HEK293 (cell line): ENCODE measurements at regions not wholly inside any gene's neighbourhood (a gene's known extent, or its start where the extent isn't known, plus 50 kb on each side); places are given as distances from the start of the nearest gene placed in this dataset.

Source experiments
- CTCF ChIA-PET: fragments of 350-600 bp; formaldehyde crosslinking; extraction: SDS; loops from one replicate; lab custom pipeline; 2021; ENCODE audit warnings: antibody characterized with exemption; lab: Yijun Ruan, JAX
- POLR2A ChIA-PET: fragments of 300-600 bp; formaldehyde crosslinking; extraction: SDS; loops from one replicate; lab custom pipeline; 2020; ENCODE audit warnings: antibody characterized with exemption, inconsistent platforms; lab: Yijun Ruan, JAX
- H3K27ac ChIP-seq: fragments of 200-500 bp; sonication (Bioruptor generic); 2 replicates; pipeline ENCODE4 v1.5.1; 2014; ENCODE audit warnings: low read depth, low read length, control low read depth, inconsistent platforms; ENCODE audit errors: extremely low read depth
- H3K36me3 ChIP-seq, 2 experiments: fragments of 200-500 bp in 1 of 2; sonication (Bioruptor generic) in 1 of 2; 1 replicate in 1 of 2; 2 replicates in 1 of 2; pipeline ENCODE4 v1.5.1; 2014 to 2017; ENCODE audit warnings: inconsistent platforms in 2 of 2, low read length in 2 of 2; ENCODE audit not compliant: control insufficient read depth in 2 of 2, insufficient read depth in 1 of 2
- H3K4me1 ChIP-seq: fragments of 200-500 bp; sonication (Bioruptor generic); 2 replicates; pipeline ENCODE4 v1.5.1; 2014; ENCODE audit warnings: mild to moderate bottlenecking, low read length, inconsistent platforms; ENCODE audit not compliant: control insufficient read depth, insufficient read depth
- H3K4me3 ChIP-seq: 2 replicates; pipeline ENCODE4 v1.5.1; 2011; ENCODE audit warnings: low read depth, mild to moderate bottlenecking, control low read depth, low read length, moderate library complexity
- H3K9me3 ChIP-seq: fragments of 200-500 bp; sonication (Bioruptor generic); 2 replicates; pipeline ENCODE4 v1.5.1; 2014; ENCODE audit warnings: low read depth, low read length, inconsistent platforms; ENCODE audit not compliant: control insufficient read depth, insufficient read depth
- MEIS1 ChIP-seq: sonication (generic); formaldehyde crosslinking; IDR thresholded peaks from 2 replicates; pipeline ENCODE4 v1.8.1; 2022; ENCODE audit warnings: missing genetic modification reagents, mild to moderate bottlenecking, borderline replicate concordance
- MYNN ChIP-seq: fragments of 450-650 bp; formaldehyde crosslinking; IDR thresholded peaks from 2 replicates; pipeline ENCODE4 v1.5.1; 2016; ENCODE audit warnings: missing biosample characterization, missing genetic modification characterization, borderline replicate concordance
- OVOL3 ChIP-seq: fragments of 450-650 bp; formaldehyde crosslinking; IDR thresholded peaks from 2 replicates; pipeline ENCODE4 v1.5.1; 2016; ENCODE audit warnings: missing biosample characterization, missing genetic modification characterization
- SP3 ChIP-seq: fragments of 450-650 bp; formaldehyde crosslinking; IDR thresholded peaks from 2 replicates; pipeline ENCODE4 v1.5.1; 2016; ENCODE audit warnings: missing biosample characterization, missing genetic modification characterization
- ZBTB48 ChIP-seq: fragments of 450-650 bp; formaldehyde crosslinking; IDR thresholded peaks from 2 replicates; pipeline ENCODE4 v1.5.1; 2016; ENCODE audit warnings: missing biosample characterization, missing genetic modification characterization
- ZBTB8A ChIP-seq: fragments of 450-650 bp; formaldehyde crosslinking; IDR thresholded peaks from 2 replicates; pipeline ENCODE4 v1.5.1; 2016; ENCODE audit warnings: missing biosample characterization, missing genetic modification characterization
- ZFHX2 ChIP-seq: fragments of 450-650 bp; formaldehyde crosslinking; conservative IDR thresholded peaks from 2 replicates; pipeline ENCODE4 v1.5.1; 2016; ENCODE audit warnings: missing biosample characterization, missing genetic modification characterization
- ZNF10 ChIP-seq: fragments of 450-650 bp; formaldehyde crosslinking; IDR thresholded peaks from 2 replicates; pipeline ENCODE4 v1.5.1; 2017; ENCODE audit warnings: missing biosample characterization, missing genetic modification characterization
- ZNF112 ChIP-seq: fragments of 450-650 bp; formaldehyde crosslinking; IDR thresholded peaks from 2 replicates; pipeline ENCODE4 v1.5.0; 2017; ENCODE audit warnings: missing biosample characterization, missing genetic modification characterization
- ZNF114 ChIP-seq: fragments of 450-650 bp; formaldehyde crosslinking; IDR thresholded peaks from 2 replicates; pipeline ENCODE4 v1.5.0; 2017; ENCODE audit warnings: missing biosample characterization, missing genetic modification characterization
- ZNF121 ChIP-seq: fragments of 450-650 bp; formaldehyde crosslinking; IDR thresholded peaks from 2 replicates; pipeline ENCODE4 v1.5.1; 2016; ENCODE audit warnings: missing biosample characterization, missing genetic modification characterization
- ZNF174 ChIP-seq: fragments of 450-650 bp; formaldehyde crosslinking; IDR thresholded peaks from 2 replicates; pipeline ENCODE4 v1.5.0; 2017; ENCODE audit warnings: missing biosample characterization, mild to moderate bottlenecking, missing genetic modification characterization
- ZNF214 ChIP-seq: fragments of 450-650 bp; formaldehyde crosslinking; IDR thresholded peaks from 2 replicates; pipeline ENCODE4 v1.5.1; 2017; ENCODE audit warnings: missing biosample characterization, mild to moderate bottlenecking, missing genetic modification characterization, borderline replicate concordance
- ZNF266 ChIP-seq: fragments of 450-650 bp; formaldehyde crosslinking; IDR thresholded peaks from 2 replicates; pipeline ENCODE4 v1.5.1; 2016; ENCODE audit warnings: missing biosample characterization, missing genetic modification characterization, low read depth
- ZNF324 ChIP-seq: fragments of 450-650 bp; formaldehyde crosslinking; IDR thresholded peaks from 2 replicates; pipeline ENCODE4 v1.5.1; 2016; ENCODE audit warnings: missing biosample characterization, missing genetic modification characterization
- ZNF354C ChIP-seq: fragments of 450-650 bp; formaldehyde crosslinking; IDR thresholded peaks from 2 replicates; pipeline ENCODE4 v1.5.1; 2016; ENCODE audit warnings: missing biosample characterization, missing genetic modification characterization, low read depth, borderline replicate concordance
- ZNF544 ChIP-seq: fragments of 450-650 bp; formaldehyde crosslinking; IDR thresholded peaks from 2 replicates; pipeline ENCODE4 v1.5.0; 2017; ENCODE audit warnings: missing biosample characterization, missing genetic modification characterization
- ZNF558 ChIP-seq: fragments of 450-650 bp; formaldehyde crosslinking; IDR thresholded peaks from 2 replicates; pipeline ENCODE4 v1.5.1; 2016; ENCODE audit warnings: missing biosample characterization, missing genetic modification characterization
- ZNF654 ChIP-seq: fragments of 450-650 bp; formaldehyde crosslinking; IDR thresholded peaks from 2 replicates; pipeline ENCODE4 v1.5.1; 2016; ENCODE audit warnings: low read depth, missing biosample characterization, missing genetic modification characterization
- ZNF777 ChIP-seq: fragments of 450-650 bp; formaldehyde crosslinking; IDR thresholded peaks from 2 replicates; pipeline ENCODE4 v1.5.1; 2017; ENCODE audit warnings: missing biosample characterization, missing genetic modification characterization, borderline replicate concordance
- ZSCAN16 ChIP-seq: fragments of 450-650 bp; formaldehyde crosslinking; IDR thresholded peaks from 2 replicates; pipeline ENCODE4 v1.5.1; 2016; ENCODE audit warnings: missing biosample characterization, missing genetic modification characterization
- ZXDB ChIP-seq: fragments of 450-650 bp; formaldehyde crosslinking; IDR thresholded peaks from 2 replicates; pipeline ENCODE4 v1.5.1; 2016; ENCODE audit warnings: missing biosample characterization, missing genetic modification characterization
- TF ChIP-seq, protein P1 (sequence below): fragments of 450-650 bp; formaldehyde crosslinking; IDR thresholded peaks from 2 replicates; pipeline ENCODE4 v1.5.1; 2016; ENCODE audit warnings: missing biosample characterization, missing genetic modification characterization
- TF ChIP-seq, protein P2 (sequence below): fragments of 450-650 bp; formaldehyde crosslinking; IDR thresholded peaks from 2 replicates; pipeline ENCODE4; 2016; ENCODE audit warnings: missing biosample characterization, missing genetic modification characterization
- TF ChIP-seq, protein P3 (sequence below): fragments of 450-650 bp; formaldehyde crosslinking; IDR thresholded peaks from 2 replicates; pipeline ENCODE4 v1.5.1; 2017; ENCODE audit warnings: missing biosample characterization, missing genetic modification characterization

DNA sequence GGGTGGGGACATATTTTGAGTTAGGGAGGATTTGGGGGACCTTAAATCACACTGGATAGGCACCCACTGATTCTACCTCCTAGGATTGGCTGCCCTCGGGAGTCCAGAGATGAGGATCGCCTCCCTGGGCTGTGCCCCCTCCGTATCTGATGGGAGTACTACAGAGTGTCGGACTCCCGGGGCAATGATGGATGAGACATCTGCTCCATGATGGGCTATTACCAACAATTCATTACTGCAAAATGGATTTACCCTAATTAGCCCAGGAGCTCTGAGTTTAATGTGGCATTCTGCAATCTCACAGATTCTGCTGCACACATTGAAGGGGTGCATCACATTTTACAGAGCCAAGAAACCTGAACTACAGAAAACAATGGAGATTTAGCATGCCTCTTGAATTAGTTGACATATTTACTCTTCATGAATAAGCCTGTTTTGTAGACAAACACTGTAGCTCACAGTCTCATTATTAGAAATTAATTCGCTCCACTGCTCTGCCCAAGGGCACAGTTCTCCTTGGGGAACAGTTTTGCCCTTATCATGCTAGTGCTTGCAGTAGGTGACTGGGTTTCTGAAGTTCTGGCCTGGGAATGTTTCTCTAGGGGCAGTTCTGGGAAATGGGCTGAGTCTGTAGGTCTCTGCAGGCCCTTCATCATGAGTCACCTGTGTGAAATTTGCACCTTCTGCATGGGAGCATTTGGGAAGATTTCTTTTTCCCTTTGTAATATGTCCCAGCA is 217.1 kb upstream of the PLET1 start (continued):
- TF ChIP-seq ZNF777: no peak

DNA sequence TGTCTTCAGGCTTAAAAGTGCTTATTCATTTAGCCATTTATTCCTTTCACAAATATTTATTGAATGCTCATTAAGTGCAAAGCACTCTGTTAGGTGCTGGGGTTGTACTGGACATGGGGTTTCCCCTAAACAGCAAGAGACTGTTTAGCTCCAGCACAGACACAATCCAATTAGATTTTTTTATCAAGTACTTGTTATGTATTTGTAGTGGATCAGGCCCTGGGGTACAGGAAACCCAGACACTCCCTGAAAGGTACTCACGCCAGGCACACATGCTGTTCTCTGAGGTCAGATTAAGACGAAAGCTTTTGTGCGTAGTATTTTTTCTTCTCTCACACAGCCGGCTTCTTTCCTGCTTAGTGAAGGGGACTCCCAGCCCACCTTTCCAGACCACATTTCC is 218.1 kb upstream of the PLET1 start:
- no peaks in the 10 kb centered on the region for H3K9me3 ChIP-seq
- TF ChIP-seq MYNN (tag by site-specific recombination) (no peak), ZNF174 (tag by site-specific recombination) (no peak), ZNF266 (tag by site-specific recombination) (no peak), ZNF654 (tag by site-specific recombination) (no peak), ZXDB (tag by site-specific recombination) (no peak), MEIS1 (CRISPR knock-in tag) (no peak), SP3 (no peak), ZNF10 (no peak), ZNF558 (tag by site-specific recombination) (no peak), ZNF114 (tag by site-specific recombination) (no peak)
- TF ChIP-seq, protein P1, sequence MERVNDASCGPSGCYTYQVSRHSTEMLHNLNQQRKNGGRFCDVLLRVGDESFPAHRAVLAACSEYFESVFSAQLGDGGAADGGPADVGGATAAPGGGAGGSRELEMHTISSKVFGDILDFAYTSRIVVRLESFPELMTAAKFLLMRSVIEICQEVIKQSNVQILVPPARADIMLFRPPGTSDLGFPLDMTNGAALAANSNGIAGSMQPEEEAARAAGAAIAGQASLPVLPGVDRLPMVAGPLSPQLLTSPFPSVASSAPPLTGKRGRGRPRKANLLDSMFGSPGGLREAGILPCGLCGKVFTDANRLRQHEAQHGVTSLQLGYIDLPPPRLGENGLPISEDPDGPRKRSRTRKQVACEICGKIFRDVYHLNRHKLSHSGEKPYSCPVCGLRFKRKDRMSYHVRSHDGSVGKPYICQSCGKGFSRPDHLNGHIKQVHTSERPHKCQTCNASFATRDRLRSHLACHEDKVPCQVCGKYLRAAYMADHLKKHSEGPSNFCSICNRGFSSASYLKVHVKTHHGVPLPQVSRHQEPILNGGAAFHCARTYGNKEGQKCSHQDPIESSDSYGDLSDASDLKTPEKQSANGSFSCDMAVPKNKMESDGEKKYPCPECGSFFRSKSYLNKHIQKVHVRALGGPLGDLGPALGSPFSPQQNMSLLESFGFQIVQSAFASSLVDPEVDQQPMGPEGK: no peak
- TF ChIP-seq, protein P2, sequence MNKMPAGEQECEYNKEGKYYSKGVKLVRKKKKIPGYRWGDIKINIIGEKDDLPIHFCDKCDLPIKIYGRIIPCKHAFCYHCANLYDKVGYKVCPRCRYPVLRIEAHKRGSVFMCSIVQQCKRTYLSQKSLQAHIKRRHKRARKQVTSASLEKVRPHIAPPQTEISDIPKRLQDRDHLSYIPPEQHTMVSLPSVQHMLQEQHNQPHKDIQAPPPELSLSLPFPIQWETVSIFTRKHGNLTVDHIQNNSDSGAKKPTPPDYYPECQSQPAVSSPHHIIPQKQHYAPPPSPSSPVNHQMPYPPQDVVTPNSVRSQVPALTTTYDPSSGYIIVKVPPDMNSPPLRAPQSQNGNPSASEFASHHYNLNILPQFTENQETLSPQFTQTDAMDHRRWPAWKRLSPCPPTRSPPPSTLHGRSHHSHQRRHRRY (tag by site-specific recombination): no peak
- ChIA-PET POLR2A (no interaction called here), CTCF (interaction anchor here (0.7 kb wide), 1 partner anchor 191 kb away, joined by 3 read pairs; no protein-coding TSS in a partner anchor)
- H3K36me3 ChIP-seq: no peaks in the 10 kb centered on the region
- H3K27ac ChIP-seq: no peak overlapping the region
- no peak overlapping the region for H3K4me3 ChIP-seq
- no peaks in the 10 kb centered on the region for H3K4me1 ChIP-seq

DNA sequence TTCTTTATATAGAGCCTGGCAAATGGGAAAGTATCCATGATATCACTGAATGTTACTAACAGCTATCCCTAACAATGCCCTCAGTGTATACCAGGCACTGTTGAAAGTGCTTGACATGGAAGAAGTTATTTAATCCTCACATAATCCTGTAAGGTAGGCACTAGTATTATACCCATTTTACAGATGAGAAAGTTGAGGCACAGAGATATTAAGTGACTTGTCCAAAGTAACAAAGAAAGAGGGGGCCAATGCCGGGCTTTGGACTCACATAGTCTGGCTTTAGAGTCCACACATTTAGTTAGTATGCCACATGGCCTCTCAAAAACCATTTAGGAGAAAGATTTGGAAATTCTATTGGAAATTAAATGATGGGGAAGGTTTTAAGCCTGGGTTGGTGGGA is 220.8 kb upstream of the PLET1 start:
- Histone ChIP-seq H3K9me3 (no peaks in the 10 kb centered on the region), H3K36me3 (no peaks in the 10 kb centered on the region)
- CTCF ChIA-PET: interaction anchor here (1.1 kb wide), 1 partner anchor 27 kb away, joined by 5 read pairs; no protein-coding TSS in a partner anchor
- TF ChIP-seq ZBTB8A (tag by site-specific recombination) (no peak), ZNF214 (no peak), ZNF544 (tag by site-specific recombination) (no peak)
- TF ChIP-seq, all 188 proteins: peak for 0
- Histone ChIP-seq H3K27ac (no peak overlapping the region), H3K4me1 (no peaks in the 10 kb centered on the region), H3K4me3 (no peak overlapping the region)
- POLR2A ChIA-PET: no interaction called here

DNA sequence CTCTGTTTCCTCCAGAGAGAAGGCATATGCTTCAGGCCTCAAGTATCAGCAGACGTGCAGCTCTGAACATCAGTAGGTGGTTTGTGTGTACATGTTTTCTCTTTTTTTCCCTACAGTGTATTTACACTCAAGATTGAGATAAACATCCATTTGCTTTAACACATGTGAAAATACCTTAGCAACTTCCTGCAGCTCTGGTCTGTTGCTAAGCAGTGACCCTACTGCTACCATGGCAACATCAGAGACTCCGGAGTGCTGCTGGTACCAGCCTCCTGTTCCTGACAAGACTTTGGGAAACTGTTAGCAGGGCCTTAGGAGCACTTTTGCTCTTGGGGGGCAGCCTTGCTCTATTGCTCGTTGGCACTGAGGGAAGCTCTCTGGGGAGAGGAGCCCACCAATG is 221.2 kb upstream of the PLET1 start:
- Histone ChIP-seq H3K4me1 (no peaks in the 10 kb centered on the region), H3K9me3 (no peaks in the 10 kb centered on the region), H3K4me3 (no peak overlapping the region), H3K27ac (no peak overlapping the region), H3K36me3 (no peaks in the 10 kb centered on the region)
- POLR2A ChIA-PET: no interaction called here
- CTCF ChIA-PET: interaction anchor here (1.1 kb wide), 1 partner anchor 28 kb away, joined by 5 read pairs; no protein-coding TSS in a partner anchor
- TF ChIP-seq ZSCAN16 (tag by site-specific recombination): no peak
- no peak for TF ChIP-seq ZNF324 (tag by site-specific recombination)
- no peak for TF ChIP-seq ZNF112 (tag by site-specific recombination)
- no peak for TF ChIP-seq ZNF354C (tag by site-specific recombination)
- no peak for TF ChIP-seq ZNF121 (tag by site-specific recombination)
- TF ChIP-seq, protein P3, sequence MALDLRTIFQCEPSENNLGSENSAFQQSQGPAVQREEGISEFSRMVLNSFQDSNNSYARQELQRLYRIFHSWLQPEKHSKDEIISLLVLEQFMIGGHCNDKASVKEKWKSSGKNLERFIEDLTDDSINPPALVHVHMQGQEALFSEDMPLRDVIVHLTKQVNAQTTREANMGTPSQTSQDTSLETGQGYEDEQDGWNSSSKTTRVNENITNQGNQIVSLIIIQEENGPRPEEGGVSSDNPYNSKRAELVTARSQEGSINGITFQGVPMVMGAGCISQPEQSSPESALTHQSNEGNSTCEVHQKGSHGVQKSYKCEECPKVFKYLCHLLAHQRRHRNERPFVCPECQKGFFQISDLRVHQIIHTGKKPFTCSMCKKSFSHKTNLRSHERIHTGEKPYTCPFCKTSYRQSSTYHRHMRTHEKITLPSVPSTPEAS (tag by site-specific recombination): no peak
- no peak for TF ChIP-seq ZBTB48 (tag by site-specific recombination)
- TF ChIP-seq OVOL3: no peak
- no peak for TF ChIP-seq ZFHX2 (tag by site-specific recombination)
